ENCODE measurements at regions not wholly inside any gene's neighbourhood (a gene's known extent, or its start where the extent isn't known, plus 50 kb on each side); places are given as distances from the start of the nearest gene placed in this dataset.

GRCh38 chr11:19392847-19393518 is 152.2 kb upstream of the E2F8 start:
- no peaks in the 10 kb centered on the region for H3K36me3 ChIP-seq
- no peaks in the 10 kb centered on the region for H3K27me3 ChIP-seq
- DNase-seq (ENCODE audit: low spot score), result peak; percentile 38
- no peak overlapping the region for H3K27ac ChIP-seq
- no peaks in the 10 kb centered on the region for H3K4me1 ChIP-seq
- no peak overlapping the region for H3K4me3 ChIP-seq
- H3K9me3 ChIP-seq, result no peaks in the 10 kb centered on the region
- TF ChIP-seq CTCF (IDR thresholded peaks at IDR 0.05), result no peak

- TF ChIP-seq CTCF (IDR thresholded peaks at IDR 0.05), result no peak
- Histone ChIP-seq H3K36me3 (no peaks in the 10 kb centered on the region), H3K4me3 (no peak overlapping the region), H3K27ac (no peak overlapping the region), H3K27me3 (no peaks in the 10 kb centered on the region), H3K9me3 (no peaks in the 10 kb centered on the region), H3K4me1 (no peaks in the 10 kb centered on the region)
- no peak for DNase-seq (ENCODE audit: low spot score)
Measured at GRCh38 chr11:19392321-19392720, 151.6 kb upstream of the E2F8 start.

- TF ChIP-seq CTCF (IDR thresholded peaks at IDR 0.05), result no peak
- Histone ChIP-seq H3K27me3 (no peaks in the 10 kb centered on the region), H3K9me3 (no peaks in the 10 kb centered on the region), H3K4me3 (no peak overlapping the region), H3K36me3 (no peaks in the 10 kb centered on the region), H3K27ac (no peak overlapping the region), H3K4me1 (no peaks in the 10 kb centered on the region)
- no peak for DNase-seq (ENCODE audit: low spot score)
Measured at GRCh38 chr11:19391652-19392051, 150.9 kb upstream of the E2F8 start.

- no peak overlapping the region for H3K4me3 ChIP-seq
- H3K4me1 ChIP-seq, result no peaks in the 10 kb centered on the region
- TF ChIP-seq CTCF (IDR thresholded peaks at IDR 0.05), result no peak
- DNase-seq (ENCODE audit: low spot score), result no peak
- H3K27ac ChIP-seq, result no peak overlapping the region
- no peaks in the 10 kb centered on the region for H3K36me3 ChIP-seq
- no peaks in the 10 kb centered on the region for H3K9me3 ChIP-seq
- H3K27me3 ChIP-seq, result no peaks in the 10 kb centered on the region
Measured at GRCh38 chr11:19391026-19391425, 150.3 kb upstream of the E2F8 start.

- H3K27ac ChIP-seq, result no peak overlapping the region
- no peaks in the 10 kb centered on the region for H3K4me1 ChIP-seq
- no peak for TF ChIP-seq CTCF (IDR thresholded peaks at IDR 0.05)
- H3K9me3 ChIP-seq, result no peaks in the 10 kb centered on the region
- H3K27me3 ChIP-seq, result no peaks in the 10 kb centered on the region
- H3K36me3 ChIP-seq, result no peaks in the 10 kb centered on the region
- H3K4me3 ChIP-seq, result no peak overlapping the region
- DNase-seq (ENCODE audit: low spot score), result no peak
Measured at GRCh38 chr11:19389787-19390303, 149.1 kb upstream of the E2F8 start.

- TF ChIP-seq CTCF (IDR thresholded peaks at IDR 0.05), result no peak
- no peak for DNase-seq (ENCODE audit: low spot score)
- H3K4me1 ChIP-seq, result peaks cover 0 to 13% of the 10 kb centered on the region in 2 donors
- H3K36me3 ChIP-seq, result no peaks in the 10 kb centered on the region
- no peak overlapping the region for H3K4me3 ChIP-seq
- no peaks in the 10 kb centered on the region for H3K9me3 ChIP-seq
- H3K27ac ChIP-seq, result no peak overlapping the region
- H3K27me3 ChIP-seq, result no peaks in the 10 kb centered on the region
Measured at GRCh38 chr11:19382131-19382611, 141.4 kb upstream of the E2F8 start.

Measured in right atrium auricular region (tissue), 2 donors.